Astrocyte (in vitro differentiated cells and primary cell): ENCODE measurements at regions not wholly inside any gene's neighbourhood (a gene's known extent, or its start where the extent isn't known, plus 50 kb on each side); places are given as distances from the start of the nearest gene placed in this dataset.

Experiments
- DNase-seq: peaks from one replicate; pipeline ENCODE4 v3.0.0-alpha.2; 2010; ENCODE audit warnings: low read depth
- FAIRE-seq: peaks from 2 replicates; lab custom pipeline; 2011; peaks lifted over from hg19 to GRCh38; lab: Jason Lieb, UNC
- H2AFZ ChIP-seq: 2 replicates; pipeline ENCODE4 v1.6.0; 2012; ENCODE audit warnings: low read depth, low read length, inconsistent platforms
- H3K27ac ChIP-seq: 2 replicates; pipeline ENCODE4 v1.5.1; 2011; ENCODE audit warnings: low read depth, low read length, inconsistent platforms
- H3K27me3 ChIP-seq: 2 replicates; pipeline ENCODE4 v1.6.0; 2011; ENCODE audit warnings: low read length, inconsistent platforms; ENCODE audit not compliant: insufficient read depth
- H3K36me3 ChIP-seq: 2 replicates; pipeline ENCODE4 v1.5.1; 2011; ENCODE audit warnings: low read length, inconsistent platforms; ENCODE audit not compliant: insufficient read depth
- H3K4me1 ChIP-seq: 2 replicates; pipeline ENCODE4 v1.5.1; 2011; ENCODE audit warnings: low read length, inconsistent platforms; ENCODE audit not compliant: insufficient read depth
- H3K4me2 ChIP-seq: 2 replicates; pipeline ENCODE4 v1.6.0; 2012; ENCODE audit warnings: low read length, inconsistent platforms
- H3K4me3 ChIP-seq: 2 replicates; pipeline ENCODE4 v1.5.1; 2011; ENCODE audit warnings: low read depth, mild to moderate bottlenecking, low read length, inconsistent platforms; ENCODE audit not compliant: insufficient read depth
- H3K79me2 ChIP-seq: 2 replicates; pipeline ENCODE4 v1.6.0; 2012; ENCODE audit warnings: mild to moderate bottlenecking, low read length, inconsistent platforms; ENCODE audit not compliant: insufficient read depth
- H3K9ac ChIP-seq: 2 replicates; pipeline ENCODE4 v1.6.0; 2012; ENCODE audit warnings: mild to moderate bottlenecking, low read length, inconsistent platforms
- H3K9me3 ChIP-seq: 2 replicates; pipeline ENCODE4 v1.5.1; 2012; ENCODE audit warnings: low read depth, mild to moderate bottlenecking, low read length, inconsistent platforms; ENCODE audit not compliant: insufficient read depth
- H4K20me1 ChIP-seq: 2 replicates; pipeline ENCODE4 v1.6.0; 2012; ENCODE audit warnings: low read length, inconsistent platforms; ENCODE audit not compliant: insufficient read depth
- H3K27ac Mint-ChIP-seq: one replicate; pipeline ENCODE4 v1.8.0; 2021; ENCODE audit warnings: mild to moderate bottlenecking, mixed read lengths; ENCODE audit not compliant: unreplicated experiment
- H3K27me3 Mint-ChIP-seq: one replicate; pipeline ENCODE4 v1.8.0; 2021; ENCODE audit warnings: low read depth, mixed read lengths; ENCODE audit not compliant: unreplicated experiment
- H3K36me3 Mint-ChIP-seq: one replicate; pipeline ENCODE4 v1.8.0; 2021; ENCODE audit warnings: low read depth, mixed read lengths; ENCODE audit not compliant: unreplicated experiment
- H3K4me1 Mint-ChIP-seq: one replicate; pipeline ENCODE4 v1.8.0; 2021; ENCODE audit warnings: low read depth, mixed read lengths; ENCODE audit not compliant: unreplicated experiment
- H3K4me3 Mint-ChIP-seq: one replicate; pipeline ENCODE4 v1.8.0; 2021; ENCODE audit warnings: mild to moderate bottlenecking, moderate library complexity, mixed read lengths; ENCODE audit not compliant: unreplicated experiment
- H3K9me3 Mint-ChIP-seq: one replicate; pipeline ENCODE4 v1.8.0; 2021; ENCODE audit warnings: mild to moderate bottlenecking, mixed read lengths; ENCODE audit not compliant: unreplicated experiment
- EZH2 ChIP-seq: IDR thresholded peaks from 2 replicates; pipeline ENCODE4 v1.6.1; 2012; ENCODE audit warnings: mild to moderate bottlenecking, low read length, inconsistent platforms; ENCODE audit not compliant: insufficient read depth
- TF ChIP-seq, protein P1 (sequence below): IDR thresholded peaks from 2 replicates; pipeline ENCODE4 v1.5.1; 2011; ENCODE audit warnings: low read depth, mild to moderate bottlenecking, inconsistent platforms, low read length, moderate library complexity; ENCODE audit not compliant: insufficient read depth

GRCh38 chr20:55855052-55855451 lies 150.3 kb downstream of the CBLN4 start:
- TF ChIP-seq, protein P1, sequence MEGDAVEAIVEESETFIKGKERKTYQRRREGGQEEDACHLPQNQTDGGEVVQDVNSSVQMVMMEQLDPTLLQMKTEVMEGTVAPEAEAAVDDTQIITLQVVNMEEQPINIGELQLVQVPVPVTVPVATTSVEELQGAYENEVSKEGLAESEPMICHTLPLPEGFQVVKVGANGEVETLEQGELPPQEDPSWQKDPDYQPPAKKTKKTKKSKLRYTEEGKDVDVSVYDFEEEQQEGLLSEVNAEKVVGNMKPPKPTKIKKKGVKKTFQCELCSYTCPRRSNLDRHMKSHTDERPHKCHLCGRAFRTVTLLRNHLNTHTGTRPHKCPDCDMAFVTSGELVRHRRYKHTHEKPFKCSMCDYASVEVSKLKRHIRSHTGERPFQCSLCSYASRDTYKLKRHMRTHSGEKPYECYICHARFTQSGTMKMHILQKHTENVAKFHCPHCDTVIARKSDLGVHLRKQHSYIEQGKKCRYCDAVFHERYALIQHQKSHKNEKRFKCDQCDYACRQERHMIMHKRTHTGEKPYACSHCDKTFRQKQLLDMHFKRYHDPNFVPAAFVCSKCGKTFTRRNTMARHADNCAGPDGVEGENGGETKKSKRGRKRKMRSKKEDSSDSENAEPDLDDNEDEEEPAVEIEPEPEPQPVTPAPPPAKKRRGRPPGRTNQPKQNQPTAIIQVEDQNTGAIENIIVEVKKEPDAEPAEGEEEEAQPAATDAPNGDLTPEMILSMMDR = no peak
- TF ChIP-seq EZH2 = no peak
- H3K4me1 Mint-ChIP-seq = no peaks in the 10 kb centered on the region
- no peak overlapping the region for H3K27ac Mint-ChIP-seq
- no peak overlapping the region for H3K27ac ChIP-seq
- no peak overlapping the region for H3K4me3 ChIP-seq
- H3K79me2 ChIP-seq = no peaks in the 10 kb centered on the region
- DNase-seq = no peak
- H4K20me1 ChIP-seq = no peaks in the 10 kb centered on the region
- H2AFZ ChIP-seq = no peak overlapping the region
- H3K4me1 ChIP-seq = no peaks in the 10 kb centered on the region
- no peak overlapping the region for H3K4me2 ChIP-seq
- H3K9me3 ChIP-seq = peaks cover 5% of the 10 kb centered on the region
- no peaks in the 10 kb centered on the region for H3K27me3 Mint-ChIP-seq
- no peaks in the 10 kb centered on the region for H3K36me3 Mint-ChIP-seq
- no peak overlapping the region for H3K9ac ChIP-seq
- H3K27me3 ChIP-seq = no peaks in the 10 kb centered on the region
- no peak overlapping the region for H3K4me3 Mint-ChIP-seq
- no peaks in the 10 kb centered on the region for H3K36me3 ChIP-seq
- no peak for FAIRE-seq
- peaks cover 3% of the 10 kb centered on the region for H3K9me3 Mint-ChIP-seq

GRCh38 chr20:55830121-55830827 lies 175.0 kb downstream of the CBLN4 start:
- Histone ChIP-seq H4K20me1 (no peaks in the 10 kb centered on the region), H3K27me3 (no peaks in the 10 kb centered on the region), H3K4me3 (no peak overlapping the region), H2AFZ (no peak overlapping the region), H3K27ac (no peak overlapping the region), H3K4me1 (no peaks in the 10 kb centered on the region), H3K36me3 (no peaks in the 10 kb centered on the region), H3K79me2 (no peaks in the 10 kb centered on the region), H3K9me3 (no peaks in the 10 kb centered on the region), H3K4me2 (no peak overlapping the region), H3K9ac (no peak overlapping the region)
- Mint-ChIP-seq H3K27me3 (no peaks in the 10 kb centered on the region), H3K36me3 (no peaks in the 10 kb centered on the region), H3K4me3 (no peak overlapping the region), H3K4me1 (no peaks in the 10 kb centered on the region), H3K27ac (no peak overlapping the region), H3K9me3 (no peaks in the 10 kb centered on the region)
- FAIRE-seq (no peak), DNase-seq (no peak)
- TF ChIP-seq, protein P1 = no peak
- TF ChIP-seq EZH2 = no peak

DNA sequence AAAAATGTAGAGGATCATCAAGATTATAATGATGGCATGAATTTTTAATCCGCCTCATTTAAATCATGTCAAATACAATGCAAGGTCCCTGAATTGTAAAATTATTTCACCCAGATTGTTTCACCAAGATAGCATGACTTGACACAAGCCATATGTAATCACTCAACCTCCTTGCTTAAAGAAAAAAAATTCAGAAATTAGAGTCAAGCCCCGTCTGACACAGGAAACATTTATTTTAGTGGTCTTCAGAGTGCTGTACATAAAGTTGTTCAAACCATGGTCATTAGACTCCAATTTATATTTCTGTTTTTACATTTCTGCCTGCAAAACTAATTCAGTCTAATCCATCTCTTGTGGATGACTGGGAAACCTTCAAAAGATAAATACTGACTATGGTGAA lies 200.2 kb downstream of the CBLN4 start:
- H3K4me1 ChIP-seq = no peaks in the 10 kb centered on the region
- H3K27me3 ChIP-seq = no peaks in the 10 kb centered on the region
- TF ChIP-seq, protein P1 = no peak
- Mint-ChIP-seq H3K4me3 (no peak overlapping the region), H3K27ac (no peak overlapping the region), H3K27me3 (no peaks in the 10 kb centered on the region), H3K4me1 (no peaks in the 10 kb centered on the region), H3K36me3 (no peaks in the 10 kb centered on the region), H3K9me3 (peaks cover 2% of the 10 kb centered on the region)
- H3K9ac ChIP-seq = no peak overlapping the region
- no peak overlapping the region for H3K4me3 ChIP-seq
- no peak for DNase-seq
- H4K20me1 ChIP-seq = no peaks in the 10 kb centered on the region
- H2AFZ ChIP-seq = no peak overlapping the region
- no peaks in the 10 kb centered on the region for H3K9me3 ChIP-seq
- H3K4me2 ChIP-seq = no peak overlapping the region
- no peaks in the 10 kb centered on the region for H3K79me2 ChIP-seq
- H3K36me3 ChIP-seq = no peaks in the 10 kb centered on the region
- FAIRE-seq = no peak
- H3K27ac ChIP-seq = no peak overlapping the region
